GM21447 (cell line): ENCODE measurements at regions not wholly inside any gene's neighbourhood (a gene's known extent, or its start where the extent isn't known, plus 50 kb on each side); places are given as distances from the start of the nearest gene placed in this dataset.
"Not testable (repeated sequence)": the region's sequence is repeated elsewhere in the genome, so short reads cannot be mapped to it uniquely, and the experiment has no call there.

Experiments
- ATAC-seq: cut with Tn5 transposase; IDR thresholded peaks from one replicate; pipeline ENCODE4 v1.9.1; 2021; ENCODE audit not compliant: unreplicated experiment

DNA sequence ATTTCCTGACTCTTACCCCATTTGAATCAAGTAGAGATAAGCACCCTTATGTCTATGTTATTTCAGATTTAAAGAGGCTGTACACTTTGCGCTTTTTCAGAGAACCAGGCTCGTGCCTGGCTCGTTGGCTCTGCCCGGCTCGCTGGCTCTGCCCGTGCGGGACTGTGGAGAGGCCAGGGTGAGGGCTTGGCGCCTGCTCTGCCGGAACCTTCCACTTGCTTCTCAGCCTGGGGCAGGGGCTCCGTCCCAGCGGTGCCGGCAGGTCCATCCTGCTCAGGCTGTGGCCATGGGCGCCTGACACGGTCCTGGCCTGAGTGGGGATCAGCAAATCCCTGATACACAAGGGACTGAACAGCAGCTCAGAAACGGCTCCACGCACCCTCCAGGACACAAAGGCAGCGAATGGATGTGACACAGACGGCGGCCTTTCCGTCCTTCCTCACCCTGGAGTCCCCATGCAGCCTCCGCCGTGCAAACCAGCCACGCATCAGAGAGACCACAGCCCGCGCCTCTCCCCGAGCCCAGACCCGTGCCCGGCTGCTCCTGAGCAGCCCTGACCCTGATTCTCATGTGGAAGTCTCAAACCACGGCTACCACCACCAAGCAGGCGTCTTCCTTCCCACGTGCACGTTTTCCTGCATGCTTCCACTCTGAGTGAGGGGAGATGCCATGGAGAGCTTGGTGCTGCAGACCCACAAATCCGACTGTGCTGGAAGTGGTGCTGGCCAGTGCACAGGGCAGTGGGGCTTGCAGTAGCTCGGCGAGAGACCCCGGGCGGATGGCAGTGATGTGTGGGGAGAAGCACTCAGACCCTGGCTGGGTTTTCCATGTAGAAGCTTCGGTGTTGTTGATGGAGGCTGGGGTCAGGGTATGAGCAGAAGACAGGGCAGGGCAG lies 233.9 kb downstream of the ERMARD start:
- no peak for ATAC-seq

DNA sequence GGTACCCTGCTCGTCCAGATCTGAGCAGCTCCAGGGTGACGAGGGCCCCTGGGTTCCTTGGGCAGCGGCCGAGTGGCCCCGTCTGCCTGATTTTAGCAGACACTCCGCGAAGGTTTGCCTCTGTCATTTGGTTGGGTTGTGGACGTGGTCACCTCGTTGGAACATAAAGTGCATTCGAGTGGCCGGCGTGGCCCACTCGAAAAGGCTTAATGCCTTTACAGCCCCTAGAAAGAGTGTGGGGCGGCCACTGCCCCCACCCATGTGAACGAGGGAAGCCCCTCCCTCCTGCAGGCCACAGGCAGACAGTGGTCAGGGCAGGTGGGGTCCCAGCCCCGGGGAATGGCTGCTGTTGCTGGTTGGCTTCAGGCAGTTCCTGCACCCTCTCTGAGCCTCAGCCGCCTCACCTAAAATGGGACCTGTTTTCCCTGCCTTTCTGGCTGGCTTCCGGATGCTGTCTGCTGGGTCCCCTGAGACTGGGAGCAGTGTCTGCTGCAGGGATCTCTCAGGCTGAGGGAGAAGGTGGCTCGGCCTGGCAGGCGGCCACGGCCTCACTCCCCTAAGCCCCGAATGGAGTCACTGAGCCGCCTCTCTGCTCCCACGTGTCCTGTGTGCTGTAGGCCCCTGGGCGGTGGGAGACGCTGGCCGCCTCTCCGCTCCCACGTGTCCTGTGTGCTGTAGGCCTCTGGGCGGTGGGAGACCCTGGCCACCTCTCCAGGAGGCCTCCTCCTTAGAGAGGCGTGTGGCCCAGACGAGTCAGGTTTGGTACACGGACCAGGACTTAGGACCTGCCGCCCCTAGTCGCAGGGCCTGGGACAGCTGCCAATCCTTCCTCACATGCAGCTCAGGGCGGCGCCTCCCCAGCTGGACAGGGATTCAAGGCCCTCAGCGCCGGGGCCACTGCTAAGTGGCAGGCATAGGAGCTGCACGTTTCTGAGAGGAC lies 233.0 kb downstream of the ERMARD start:
- no peak for ATAC-seq

DNA sequence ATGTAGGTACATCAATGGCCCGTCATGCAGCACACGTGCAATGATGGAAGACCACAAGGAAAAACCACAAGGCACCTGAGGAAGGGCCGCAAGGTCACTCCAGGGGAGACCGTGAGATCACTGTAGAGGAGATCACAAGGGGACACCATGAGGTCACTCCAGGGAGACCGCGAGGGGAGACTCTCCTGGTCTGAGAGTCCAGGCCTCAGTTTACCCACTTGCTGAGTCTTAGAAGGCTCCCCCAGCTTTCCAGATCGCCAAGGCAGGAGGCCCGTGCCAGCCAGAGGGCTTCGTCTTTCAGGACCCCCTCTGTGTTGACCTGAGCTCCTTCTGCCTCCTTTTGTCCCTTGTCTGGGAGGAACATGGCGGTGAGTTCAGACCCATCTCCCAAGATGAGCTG lies 232.2 kb downstream of the ERMARD start:
- ATAC-seq: no peak

DNA sequence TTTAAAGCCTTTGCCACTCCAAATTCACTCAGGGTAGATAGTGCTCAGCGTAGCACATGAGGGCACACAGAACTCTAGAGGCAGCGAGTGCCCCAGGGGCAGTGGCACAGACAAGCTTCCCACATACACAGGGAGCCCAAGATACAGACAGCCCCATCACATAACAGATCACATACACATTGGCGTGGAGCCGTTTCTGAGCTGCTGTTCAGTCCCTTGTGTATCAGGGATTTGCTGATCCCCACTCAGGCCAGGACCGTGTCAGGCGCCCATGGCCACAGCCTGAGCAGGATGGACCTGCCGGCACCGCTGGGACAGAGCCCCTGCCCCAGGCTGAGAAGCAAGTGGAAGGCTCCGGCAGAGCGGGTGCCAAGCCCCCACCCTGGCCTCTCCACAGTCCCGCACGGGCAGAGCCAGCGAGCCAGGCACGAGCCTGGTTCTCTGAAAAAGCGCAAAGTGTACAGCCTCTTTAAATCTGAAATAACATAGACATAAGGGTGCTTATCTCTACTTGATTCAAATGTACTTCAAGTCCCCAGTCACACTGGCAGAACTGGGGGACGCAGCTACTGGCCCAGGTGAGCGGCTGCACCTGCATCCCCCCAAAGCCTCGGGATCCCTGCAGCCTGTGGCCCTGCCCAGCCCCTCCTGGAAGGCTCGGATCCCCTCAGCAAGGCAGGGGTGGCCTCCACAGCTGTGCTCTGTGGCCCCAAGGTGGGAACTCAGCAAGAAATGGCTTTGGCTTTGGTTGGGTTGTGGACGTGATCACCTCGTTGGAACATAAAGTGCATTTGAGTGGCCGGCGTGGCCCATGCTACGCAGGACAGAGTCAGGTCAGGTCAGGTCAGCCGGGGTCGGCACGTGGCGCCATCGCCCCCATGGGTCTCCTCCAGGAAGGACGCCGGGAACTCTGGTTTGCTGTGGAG lies 231.3 kb downstream of the ERMARD start:
- ATAC-seq: no peak

DNA sequence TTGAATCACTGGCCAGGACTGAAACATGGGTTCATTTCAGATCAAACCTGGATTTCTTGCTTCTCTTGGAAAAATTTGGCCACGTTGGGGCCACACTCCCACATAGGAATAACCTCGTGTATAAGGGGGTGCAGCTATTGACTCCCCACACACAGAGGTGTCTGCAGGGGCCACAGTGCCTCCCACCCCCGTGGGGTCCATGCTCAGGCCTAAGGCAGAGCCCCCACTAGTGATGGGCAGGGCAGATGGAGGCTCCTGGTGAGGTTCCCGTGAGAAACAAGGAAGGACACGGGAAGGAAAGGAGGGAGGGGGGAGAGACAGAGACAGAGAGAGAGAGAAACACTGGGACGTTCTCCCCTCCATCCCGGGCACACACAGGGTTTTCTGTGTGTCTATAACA lies 230.5 kb downstream of the ERMARD start:
- ATAC-seq: no peak

DNA sequence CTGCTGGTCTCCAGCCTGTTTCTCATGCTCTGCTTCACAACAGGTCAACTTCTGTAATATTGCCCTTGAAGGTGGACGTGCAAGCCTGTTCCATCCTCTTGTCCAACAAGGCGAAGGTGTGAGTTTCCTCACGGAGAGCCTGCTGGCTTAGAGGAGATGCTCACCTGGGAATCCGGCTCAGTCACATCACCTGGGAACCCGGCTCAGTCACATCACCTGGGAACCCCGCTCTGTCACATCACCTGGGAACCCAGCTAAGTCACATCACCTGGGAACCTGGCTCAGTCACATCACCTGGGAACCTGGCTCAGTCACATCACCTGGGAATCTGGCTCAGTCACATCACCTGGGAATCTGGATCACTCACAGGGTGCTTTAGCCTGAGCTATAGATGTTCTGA lies 230.1 kb downstream of the ERMARD start:
- ATAC-seq: no peak

DNA sequence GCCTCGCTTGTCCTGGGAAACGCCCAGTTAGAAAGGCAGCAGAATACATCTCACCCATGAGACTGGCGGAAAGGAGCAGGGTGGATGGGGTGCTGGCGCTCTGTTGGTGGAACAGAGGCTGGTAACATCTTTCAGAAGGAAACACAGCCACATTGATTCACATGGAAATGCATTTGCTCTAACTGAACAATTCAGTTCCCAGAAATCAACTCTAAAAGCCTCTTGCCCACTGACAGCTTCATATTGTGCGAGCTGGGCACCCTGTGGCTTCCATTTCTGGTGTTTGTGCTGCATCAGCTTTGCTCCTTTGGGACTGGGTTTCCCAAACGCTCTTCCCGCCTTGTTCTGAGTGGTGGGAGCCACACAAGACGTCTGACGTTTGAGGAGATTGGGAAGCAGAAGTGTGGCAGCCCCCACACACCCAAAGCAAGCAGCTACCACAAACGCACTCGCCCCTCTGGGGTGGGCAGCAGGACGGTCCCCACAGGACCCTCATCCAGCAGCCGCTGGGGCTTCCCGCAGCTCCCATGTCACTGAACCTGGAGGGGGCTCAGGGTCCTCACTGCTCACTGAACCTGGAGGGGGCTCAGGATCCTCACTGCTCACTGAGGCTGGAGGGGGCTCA lies 229.5 kb downstream of the ERMARD start:
- no peak for ATAC-seq

DNA sequence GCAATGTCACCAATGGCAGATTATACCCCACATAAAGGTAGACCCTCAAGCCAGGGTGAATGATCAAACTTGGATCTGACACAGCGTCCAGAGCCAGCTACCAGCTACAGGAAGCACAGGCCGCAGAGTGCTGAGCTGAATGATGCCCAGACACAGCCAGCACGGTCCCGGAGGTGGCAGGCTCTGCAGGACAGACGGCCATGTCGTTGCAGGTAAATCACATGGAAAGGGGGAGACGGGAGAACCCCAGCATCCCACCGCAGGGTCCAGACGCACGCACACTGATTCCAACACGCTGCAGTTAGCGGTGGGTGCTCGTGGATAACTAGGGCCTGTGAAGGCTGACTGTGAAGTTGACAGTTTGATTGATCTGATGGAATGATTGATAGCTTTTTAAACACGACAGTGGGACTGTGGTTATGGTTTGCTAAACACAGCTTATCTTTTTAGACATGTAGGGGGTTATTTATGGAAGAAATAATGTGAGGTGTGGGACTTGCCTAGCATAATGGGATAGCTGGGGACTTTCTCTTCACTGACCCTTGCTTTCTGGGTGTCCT lies 228.5 kb downstream of the ERMARD start:
- ATAC-seq: no peak

DNA sequence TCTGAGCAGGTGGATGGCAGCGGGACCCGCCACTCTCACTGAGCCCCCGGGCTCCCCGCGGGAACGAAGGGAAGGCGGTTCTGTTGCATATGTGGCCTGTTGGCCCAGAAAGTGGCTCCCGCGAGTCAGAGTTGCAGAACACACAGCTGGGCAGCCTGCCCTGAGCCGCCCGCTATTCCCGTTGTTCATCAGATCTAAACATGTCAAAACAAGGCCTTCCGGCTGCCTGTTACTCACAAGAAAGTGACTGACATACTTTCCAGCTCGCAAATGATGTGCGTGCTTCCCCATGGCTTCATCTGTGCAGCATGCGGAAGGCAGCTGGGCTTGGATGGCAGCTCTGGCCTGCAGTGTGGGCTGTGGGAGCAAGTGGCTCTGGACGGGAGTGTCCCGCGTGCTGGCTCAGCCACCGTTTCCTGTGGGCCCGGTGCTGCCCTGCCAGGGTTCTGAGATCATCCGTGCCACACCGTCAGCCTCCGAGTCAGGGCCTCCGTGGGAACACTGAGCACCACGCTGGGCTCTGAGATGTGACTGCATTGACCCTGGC lies 227.3 kb downstream of the ERMARD start:
- ATAC-seq: no peak

DNA sequence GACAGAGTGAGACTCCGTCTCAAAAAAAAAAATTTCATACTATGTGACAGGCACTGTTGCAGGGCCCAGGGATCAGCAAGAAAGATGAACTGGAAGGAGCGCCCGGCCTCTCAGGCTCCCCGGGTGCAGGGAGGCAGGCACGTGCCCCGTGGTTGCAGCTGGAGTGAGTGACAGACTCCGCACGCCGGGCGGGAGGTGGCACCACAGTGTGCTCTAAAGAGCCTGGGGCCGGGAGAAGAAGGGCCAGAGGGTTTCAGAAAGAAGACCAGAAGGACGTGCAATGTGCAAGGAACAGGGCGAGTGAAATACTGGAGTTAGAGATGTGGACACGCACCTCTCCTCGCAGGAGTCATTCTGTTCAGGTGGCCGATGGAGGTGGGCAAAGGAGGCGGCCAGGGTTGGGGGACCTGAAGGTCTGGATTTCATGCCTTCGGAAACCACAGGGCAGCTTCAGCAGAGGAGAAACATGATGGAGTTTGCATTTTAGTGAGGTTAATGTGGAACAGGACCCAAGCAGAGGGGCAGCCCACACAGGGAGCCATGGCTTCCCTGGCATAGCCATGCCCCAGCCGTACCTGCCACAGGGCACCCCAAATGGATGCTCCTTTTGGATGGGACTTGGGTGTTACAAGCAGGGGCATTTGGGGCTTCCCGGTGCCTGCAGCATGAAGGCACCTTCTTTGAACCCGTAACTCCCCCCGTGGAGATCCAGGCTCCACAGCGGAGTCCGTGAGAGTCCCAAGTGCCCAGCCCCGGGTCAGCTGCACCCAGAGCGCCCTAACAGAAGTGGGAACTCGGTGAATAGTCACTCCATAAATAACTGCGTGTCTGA lies 226.2 kb downstream of the ERMARD start:
- ATAC-seq: no peak

DNA sequence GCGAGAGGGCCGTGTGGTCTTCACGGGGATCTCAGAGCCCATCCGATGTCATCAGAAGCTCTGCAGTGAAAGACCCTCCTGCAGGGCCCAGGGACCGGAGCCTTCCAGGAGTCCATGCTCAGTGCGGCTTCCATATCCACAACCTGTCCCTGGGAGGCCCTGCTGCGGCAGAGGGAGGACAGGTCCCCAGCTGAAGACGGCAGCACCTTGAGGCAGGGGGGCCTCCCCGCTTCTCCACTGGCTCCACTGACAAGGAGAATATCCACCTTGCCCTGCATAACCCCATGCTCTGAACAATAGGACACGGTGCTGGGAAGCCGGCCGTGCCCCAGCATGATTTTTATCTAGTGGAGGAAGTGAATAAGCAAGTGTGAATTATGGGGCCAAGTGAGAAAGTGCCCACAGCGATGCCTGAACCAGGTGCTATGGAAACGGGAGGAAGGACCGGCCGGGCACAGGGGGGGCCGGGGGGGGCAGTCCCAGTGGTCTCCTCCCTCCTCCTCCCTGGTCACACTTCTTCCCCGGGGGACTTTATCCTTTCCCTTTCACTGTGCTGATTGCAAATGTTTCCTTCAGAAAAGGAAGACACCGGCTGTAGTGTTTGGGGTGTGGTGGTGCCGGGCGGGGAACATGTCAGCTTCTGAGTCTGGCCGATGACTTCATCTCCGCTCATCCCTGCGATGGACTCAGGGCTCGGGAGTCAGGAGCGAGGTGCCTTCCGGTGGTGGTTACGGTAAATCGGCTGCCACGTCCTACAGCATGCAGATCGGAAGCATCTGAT lies 225.1 kb downstream of the ERMARD start:
- no peak for ATAC-seq

DNA sequence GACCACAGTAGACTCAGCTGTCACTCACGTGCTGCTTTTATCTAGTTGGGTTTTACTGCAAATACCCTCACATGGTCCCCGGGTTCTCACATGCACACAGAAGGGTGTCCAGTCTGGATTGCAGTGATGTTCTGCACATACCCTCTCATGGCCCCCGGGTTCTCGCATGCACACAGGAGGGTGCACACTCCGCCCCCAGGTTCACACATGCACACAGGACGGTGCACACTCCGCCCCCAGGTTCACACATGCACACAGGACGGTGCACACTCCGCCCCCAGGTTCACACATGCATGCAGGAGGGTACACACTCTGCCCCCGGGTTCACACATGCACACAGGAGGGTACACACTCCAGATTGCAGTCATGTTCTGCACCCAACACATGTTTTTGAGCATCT lies 224.3 kb downstream of the ERMARD start:
- ATAC-seq: no peak

DNA sequence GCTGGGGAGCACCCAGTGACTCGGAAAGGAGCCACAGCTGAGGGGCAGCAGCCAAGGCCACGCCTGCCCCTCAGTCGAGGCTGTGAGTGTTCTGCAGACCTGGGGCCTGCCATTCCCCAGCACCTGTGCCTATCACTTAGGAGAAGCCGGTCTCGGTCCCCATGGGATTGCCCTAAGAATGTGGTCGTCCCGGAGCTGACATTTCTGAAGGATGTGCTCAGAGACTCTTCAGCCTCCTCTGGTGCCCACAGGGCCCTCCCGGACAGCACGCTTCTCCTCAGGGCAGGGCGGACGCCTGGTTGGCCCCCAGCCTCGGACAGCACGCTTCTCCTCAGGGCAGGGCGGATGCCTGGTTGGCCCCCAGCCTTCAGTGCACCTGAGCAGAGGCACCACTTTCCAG lies 223.9 kb downstream of the ERMARD start:
- no peak for ATAC-seq

DNA sequence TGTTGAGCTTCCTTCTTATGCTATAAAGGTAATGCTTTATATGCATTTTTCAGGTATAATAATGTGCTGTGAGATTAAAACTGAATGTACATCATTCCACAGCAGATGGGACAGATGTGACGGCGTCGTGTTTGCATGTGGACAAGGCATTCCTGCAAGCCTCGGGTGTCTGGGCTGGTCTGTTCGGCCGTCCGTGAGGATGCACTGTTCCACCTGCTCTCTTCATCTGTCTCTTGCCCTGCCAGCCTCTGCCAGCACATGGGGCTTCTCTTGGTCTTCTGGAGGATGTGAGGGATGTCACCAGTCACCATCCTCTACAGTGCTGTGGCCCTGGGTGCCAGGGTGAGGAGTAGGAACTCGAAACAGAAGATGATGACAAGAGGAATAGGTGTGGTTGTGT lies 223.2 kb downstream of the ERMARD start:
- no peak for ATAC-seq

DNA sequence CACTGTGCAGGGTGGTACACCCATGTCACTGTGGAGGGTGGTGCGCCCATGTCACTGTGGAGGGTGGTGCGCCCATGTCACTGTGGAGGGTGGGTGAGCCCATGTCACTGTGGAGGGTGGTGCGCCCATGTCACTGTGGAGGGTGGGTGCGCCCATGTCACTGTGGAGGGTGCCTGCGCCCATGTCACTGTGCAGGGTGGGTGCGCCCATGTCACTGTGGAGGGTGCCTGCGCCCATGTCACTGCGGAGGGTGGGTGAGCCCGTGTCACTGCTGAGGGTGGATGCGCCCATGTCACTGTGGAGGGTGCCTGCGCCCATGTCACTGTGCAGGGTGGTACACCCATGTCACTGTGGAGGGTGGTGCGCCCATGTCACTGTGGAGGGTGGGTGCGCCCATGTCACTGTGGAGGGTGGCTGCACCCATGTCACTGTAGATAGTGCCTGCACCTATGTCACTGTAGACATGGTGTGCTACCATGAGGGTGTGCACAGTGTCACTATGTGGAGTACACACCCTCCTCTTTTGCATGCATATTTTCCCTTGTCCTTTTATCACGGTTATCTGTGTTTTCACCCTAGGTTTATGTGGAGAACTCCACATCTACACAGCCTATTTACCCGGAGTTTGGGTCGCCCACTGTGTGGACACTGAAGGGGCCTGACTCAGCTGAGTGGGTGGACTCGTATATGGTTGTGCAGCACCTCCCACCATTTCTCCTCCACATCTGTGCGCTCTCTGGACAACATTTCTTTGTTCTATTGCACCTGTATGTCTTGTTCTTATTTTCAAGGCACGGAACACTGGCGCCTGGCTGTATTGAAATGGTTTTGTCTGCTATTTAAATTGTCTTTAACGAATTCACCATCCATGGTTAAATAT lies 222.4 kb downstream of the ERMARD start:
- not testable (repeated sequence) for ATAC-seq

DNA sequence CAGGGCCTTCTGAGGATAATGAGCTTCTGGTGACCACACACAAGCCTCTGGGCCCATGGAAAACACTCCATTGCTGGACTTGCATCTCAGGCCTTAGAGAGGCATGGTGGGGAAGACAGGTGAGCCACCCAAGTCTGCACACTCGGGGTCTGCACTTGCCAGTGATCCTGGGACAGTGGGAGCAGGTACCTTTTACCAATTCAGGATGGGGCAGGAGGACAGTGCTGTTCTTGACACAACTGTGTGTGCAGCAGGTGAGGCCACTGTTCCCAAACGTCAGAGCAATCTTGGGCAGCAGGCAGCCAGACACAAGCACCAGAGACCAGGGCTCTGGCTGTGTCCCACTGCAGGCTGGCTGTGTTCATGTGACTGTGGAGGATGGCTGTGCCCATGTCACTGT lies 221.3 kb downstream of the ERMARD start:
- ATAC-seq: no peak

DNA sequence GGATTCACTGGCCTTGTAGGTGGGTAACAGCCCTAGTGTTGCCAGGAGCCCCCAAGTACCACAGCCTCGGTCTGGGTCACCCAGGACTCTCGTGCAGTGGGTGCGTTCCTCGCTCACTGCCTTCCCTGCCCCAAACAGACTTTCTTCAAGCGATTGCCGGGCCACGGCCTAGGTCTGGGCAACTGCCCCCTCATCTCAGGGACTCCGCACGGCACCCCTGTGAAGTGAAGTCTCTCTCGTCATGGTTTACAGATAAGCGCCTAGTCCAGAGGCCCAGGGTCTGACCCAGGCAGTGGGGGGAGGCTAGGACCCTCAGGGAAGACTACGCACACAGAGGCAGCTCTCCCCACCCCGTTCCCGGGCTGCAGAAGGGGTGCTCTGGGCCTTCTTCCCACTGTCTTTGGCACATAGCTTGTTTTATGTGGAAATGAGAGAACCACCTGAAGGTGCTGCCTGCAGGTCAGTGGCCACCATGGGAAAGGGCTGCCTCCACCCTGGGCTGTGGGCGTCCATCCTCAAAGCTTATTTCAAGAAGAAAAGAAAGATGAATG lies 220.8 kb downstream of the ERMARD start:
- ATAC-seq: no peak
